KOPT-K1 (cell line): ENCODE measurements at regions not wholly inside any gene's neighbourhood (a gene's known extent, or its start where the extent isn't known, plus 50 kb on each side); places are given as distances from the start of the nearest gene placed in this dataset.

ENCODE experiments used
- H3K27ac ChIP-seq: fragments of 200-600 bp; sonication (generic); 2 replicates; pipeline ENCODE4 v1.5.1; 2016; ENCODE audit warnings: antibody characterized with exemption, mild to moderate bottlenecking, low read depth, low read length; ENCODE audit not compliant: poor library complexity, severe bottlenecking
- H3K36me3 ChIP-seq: fragments of 200-600 bp; sonication (generic); 2 replicates; pipeline ENCODE4 v1.5.1; 2017; ENCODE audit warnings: antibody characterized with exemption, mild to moderate bottlenecking, low read length, moderate library complexity; ENCODE audit not compliant: insufficient read depth
- H3K9me3 ChIP-seq: fragments of 200-600 bp; sonication (generic); 2 replicates; pipeline ENCODE4 v1.5.1; 2017; ENCODE audit warnings: antibody characterized with exemption, low read length, mild to moderate bottlenecking; ENCODE audit not compliant: insufficient read depth, poor library complexity, severe bottlenecking

DNA sequence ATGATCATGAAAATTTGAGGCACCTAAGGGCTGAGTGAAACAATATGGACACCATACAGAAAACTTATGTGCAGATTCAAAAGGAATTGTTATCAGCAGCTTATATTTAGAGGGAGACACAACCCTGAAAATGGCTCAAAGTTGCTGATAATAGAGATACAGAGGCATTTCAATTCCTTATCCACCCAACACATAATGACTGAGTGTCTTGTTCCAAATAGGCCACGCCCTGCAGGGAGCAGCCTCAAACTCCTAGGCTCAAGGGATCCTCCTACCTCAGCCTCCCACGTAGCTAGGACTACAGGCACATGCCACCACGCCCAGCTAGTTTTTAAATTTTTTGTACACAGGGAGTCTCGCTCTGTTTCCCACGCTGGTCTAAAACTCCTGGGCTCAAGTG, 79.0 kb downstream of the LBH start:
- H3K27ac ChIP-seq, result no peak overlapping the region
- H3K9me3 ChIP-seq, result no peaks in the 10 kb centered on the region
- no peaks in the 10 kb centered on the region for H3K36me3 ChIP-seq

DNA sequence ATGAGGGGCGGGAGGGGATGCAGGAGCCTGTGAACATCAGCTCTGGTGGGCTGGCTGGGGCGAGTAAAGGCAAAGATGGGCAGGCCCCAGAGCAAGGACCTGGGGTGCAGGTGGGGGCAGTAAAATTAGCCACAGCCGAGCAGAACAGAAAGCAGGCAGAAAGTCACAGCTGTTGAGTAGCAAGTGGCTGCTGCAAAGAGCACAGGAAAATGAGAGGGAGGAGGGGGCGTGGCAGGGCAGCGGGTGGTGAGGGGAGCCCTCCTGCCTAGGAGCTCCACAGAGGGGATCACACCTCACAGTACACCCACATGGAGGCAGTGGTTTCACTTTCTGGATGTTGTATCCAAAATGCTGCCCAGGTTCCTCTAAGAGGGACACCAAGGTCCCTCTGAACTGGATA, 79.6 kb downstream of the LBH start:
- no peak overlapping the region for H3K27ac ChIP-seq
- H3K9me3 ChIP-seq, result no peaks in the 10 kb centered on the region
- no peaks in the 10 kb centered on the region for H3K36me3 ChIP-seq

GRCh38 chr2:30311711-30312110, 80.4 kb downstream of the LBH start:
- Histone ChIP-seq H3K36me3 (no peaks in the 10 kb centered on the region), H3K9me3 (no peaks in the 10 kb centered on the region), H3K27ac (no peak overlapping the region)

- H3K9me3 ChIP-seq, result no peaks in the 10 kb centered on the region
- H3K36me3 ChIP-seq, result no peaks in the 10 kb centered on the region
- no peak overlapping the region for H3K27ac ChIP-seq
Observed at GRCh38 chr2:30312916-30313315, 81.6 kb downstream of the LBH start.

- Histone ChIP-seq H3K36me3 (no peaks in the 10 kb centered on the region), H3K27ac (no peak overlapping the region), H3K9me3 (no peaks in the 10 kb centered on the region)
Observed at GRCh38 chr2:30314981-30315380, 83.6 kb downstream of the LBH start.

GRCh38 chr2:30315391-30316063, 84.2 kb downstream of the LBH start:
- Histone ChIP-seq H3K9me3 (no peaks in the 10 kb centered on the region), H3K27ac (no peak overlapping the region)

DNA sequence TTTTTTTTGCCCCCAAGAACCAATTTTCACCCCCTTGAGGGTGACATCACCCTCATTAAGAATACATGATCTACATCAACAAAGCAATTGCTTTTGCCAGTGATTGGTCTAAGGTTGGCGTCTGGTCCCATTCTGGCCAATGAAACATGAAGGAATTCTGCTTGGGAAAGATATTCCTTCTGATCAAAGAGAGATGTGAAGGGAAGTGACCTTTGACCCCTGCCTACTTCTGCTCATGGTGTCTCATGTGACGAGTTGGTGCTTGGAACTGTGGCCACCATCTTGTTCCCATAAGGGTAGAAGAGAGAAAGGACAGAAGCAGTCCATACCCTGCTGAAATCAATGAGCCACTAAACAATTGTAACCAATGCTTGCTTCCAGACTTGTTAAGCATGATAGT, 85.1 kb downstream of the LBH start:
- no peaks in the 10 kb centered on the region for H3K36me3 ChIP-seq
- no peak overlapping the region for H3K27ac ChIP-seq
- H3K9me3 ChIP-seq, result no peaks in the 10 kb centered on the region

More at GRCh38 chr2:30315391-30316063, 84.2 kb downstream of the LBH start:
- no peaks in the 10 kb centered on the region for H3K36me3 ChIP-seq

DNA sequence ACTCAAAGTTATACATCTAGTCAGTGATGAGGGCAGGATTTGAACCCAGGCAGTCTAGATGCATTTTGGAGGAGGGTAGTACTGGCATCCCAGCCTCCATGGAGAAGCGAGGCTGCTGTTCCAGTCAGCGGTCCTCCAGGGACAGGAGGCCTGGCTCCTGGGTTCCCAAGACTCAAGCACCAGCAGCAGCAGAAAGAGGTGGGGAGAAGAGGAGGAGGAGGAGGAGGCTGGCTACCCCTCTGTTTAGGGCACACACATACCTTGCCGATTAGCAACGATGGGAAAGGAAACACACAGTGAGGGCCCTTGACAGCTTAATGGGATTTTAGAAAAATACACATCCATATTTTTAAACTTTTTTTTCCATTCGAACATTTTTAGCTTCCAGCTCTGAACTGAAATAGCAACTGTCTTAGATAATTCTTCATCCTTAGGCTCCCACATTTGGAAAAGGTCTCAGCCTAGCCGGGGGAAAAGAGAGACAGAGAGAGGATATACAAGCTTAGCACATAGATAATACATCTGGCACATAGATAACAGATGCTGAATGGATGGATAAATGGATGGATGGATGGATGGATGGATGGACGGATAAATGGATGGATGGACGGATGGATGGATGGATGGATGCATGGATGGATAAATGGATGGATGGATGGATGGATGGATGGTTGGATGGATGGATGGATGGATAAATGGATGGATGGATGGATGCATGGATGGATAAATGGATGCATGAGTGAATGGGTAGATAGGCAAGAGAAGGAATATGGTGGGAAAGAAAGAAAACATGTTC, 87.9 kb downstream of the LBH start:
- no peak overlapping the region for H3K27ac ChIP-seq
- no peaks in the 10 kb centered on the region for H3K36me3 ChIP-seq
- no peaks in the 10 kb centered on the region for H3K9me3 ChIP-seq

- Histone ChIP-seq H3K27ac (no peak overlapping the region), H3K9me3 (no peaks in the 10 kb centered on the region), H3K36me3 (no peaks in the 10 kb centered on the region)
Observed at GRCh38 chr2:30321466-30321865, 90.1 kb downstream of the LBH start.

DNA sequence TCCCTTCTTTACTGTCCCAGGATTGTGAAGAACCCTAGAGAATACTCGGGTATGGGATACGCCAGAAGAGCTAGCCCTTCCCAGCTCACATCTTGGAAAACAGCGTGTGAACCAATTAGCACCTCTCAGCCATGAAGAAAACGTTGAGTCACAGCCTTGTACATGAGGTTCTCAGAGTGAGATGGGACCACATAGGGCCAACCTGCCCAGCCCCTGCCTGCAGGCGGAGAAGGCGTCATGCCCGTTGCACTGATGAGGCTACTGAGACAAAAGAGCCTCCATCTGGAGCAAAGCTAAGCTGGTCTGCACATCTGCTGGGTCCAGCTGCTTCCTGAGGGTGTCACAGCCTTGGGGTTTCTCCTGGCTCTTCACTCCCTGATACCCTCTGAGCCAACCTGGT, 92.2 kb downstream of the LBH start:
- Histone ChIP-seq H3K27ac (no peak overlapping the region), H3K9me3 (no peaks in the 10 kb centered on the region), H3K36me3 (no peaks in the 10 kb centered on the region)

GRCh38 chr2:30324245-30324908, 93.0 kb downstream of the LBH start:
- no peak overlapping the region for H3K27ac ChIP-seq
- no peaks in the 10 kb centered on the region for H3K9me3 ChIP-seq
- no peaks in the 10 kb centered on the region for H3K36me3 ChIP-seq

GRCh38 chr2:30325600-30326328, 94.4 kb downstream of the LBH start:
- Histone ChIP-seq H3K9me3 (no peaks in the 10 kb centered on the region), H3K27ac (no peak overlapping the region), H3K36me3 (no peaks in the 10 kb centered on the region)

DNA sequence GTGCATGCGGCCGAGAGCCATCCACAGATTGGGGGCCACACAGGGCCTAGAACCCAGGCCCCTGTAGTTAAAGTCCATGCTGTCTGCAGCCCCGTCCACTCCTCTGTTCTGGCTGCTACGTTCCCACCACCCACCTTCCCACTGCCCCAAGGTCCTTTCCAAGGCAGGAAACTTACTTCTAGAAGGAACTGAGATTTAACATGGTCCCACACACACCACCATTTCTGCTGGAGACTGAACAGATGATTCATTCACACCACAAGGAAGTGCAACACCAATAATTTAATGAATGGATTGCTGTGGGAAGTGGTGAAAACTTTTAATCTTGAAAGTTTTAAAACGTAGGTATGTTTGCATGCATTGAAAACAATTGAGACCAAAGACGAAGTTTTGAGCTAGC, 95.2 kb downstream of the LBH start:
- H3K36me3 ChIP-seq, result no peaks in the 10 kb centered on the region
- H3K27ac ChIP-seq, result no peak overlapping the region
- no peaks in the 10 kb centered on the region for H3K9me3 ChIP-seq

DNA sequence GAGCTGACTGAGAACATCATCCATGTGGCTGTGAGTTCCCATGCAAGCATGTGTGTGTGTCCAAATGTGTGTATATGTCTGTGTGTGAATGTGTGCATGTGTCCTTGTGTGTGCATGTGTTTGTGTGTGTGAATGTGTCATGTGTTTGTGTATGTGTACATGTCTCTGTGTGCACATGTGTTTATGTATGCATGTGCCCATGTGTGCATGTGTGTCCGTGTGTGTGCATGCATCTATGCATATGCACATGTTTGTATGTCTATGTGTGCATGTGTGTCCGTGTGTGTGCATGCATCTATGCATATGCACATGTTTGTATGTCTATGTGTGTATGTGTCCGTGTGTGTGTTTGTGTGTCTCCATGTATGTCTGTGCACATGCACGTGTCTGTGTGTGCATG, 99.7 kb downstream of the LBH start:
- Histone ChIP-seq H3K9me3 (no peaks in the 10 kb centered on the region), H3K36me3 (no peaks in the 10 kb centered on the region), H3K27ac (no peak overlapping the region)

- H3K36me3 ChIP-seq, result no peaks in the 10 kb centered on the region
- H3K9me3 ChIP-seq, result no peaks in the 10 kb centered on the region
- no peak overlapping the region for H3K27ac ChIP-seq
Observed at GRCh38 chr2:30331869-30332268, 100.5 kb downstream of the LBH start.
